NCI-H226 (cell line): ENCODE measurements at regions not wholly inside any gene's neighbourhood (a gene's known extent, or its start where the extent isn't known, plus 50 kb on each side); places are given as distances from the start of the nearest gene placed in this dataset.

Experiments
- DNase-seq: peaks from one replicate; pipeline ENCODE4 v3.0.0-alpha.2; 2015

GRCh38 chr11:112593440-112593839 is 332.8 kb upstream of the PLET1 start:
- no peak for DNase-seq

GRCh38 chr11:112596324-112596723 is 335.7 kb upstream of the PLET1 start:
- DNase-seq, result no peak

- DNase-seq, result no peak
Measured at GRCh38 chr11:112597286-112597790, 336.7 kb upstream of the PLET1 start.

- DNase-seq, result no peak
Measured at GRCh38 chr11:112599265-112599664, 338.6 kb upstream of the PLET1 start.

GRCh38 chr11:112599856-112600533 is 339.3 kb upstream of the PLET1 start:
- no peak for DNase-seq

GRCh38 chr11:112605093-112605666 is 344.5 kb upstream of the PLET1 start:
- no peak for DNase-seq

- DNase-seq, result no peak
Measured at GRCh38 chr11:112606656-112607055, 346.0 kb upstream of the PLET1 start.

- DNase-seq, result no peak
Measured at GRCh38 chr11:112608509-112608908, 347.8 kb upstream of the PLET1 start.

GRCh38 chr11:112610494-112610893 is 349.8 kb upstream of the PLET1 start:
- DNase-seq, result no peak

GRCh38 chr11:112610996-112611750 is 350.0 kb upstream of the NCAM1 start:
- peak; percentile 51 for DNase-seq

- DNase-seq, result no peak
Measured at GRCh38 chr11:112611771-112612170, 349.4 kb upstream of the NCAM1 start.

GRCh38 chr11:112612250-112612849 is 348.9 kb upstream of the NCAM1 start:
- DNase-seq, result no peak

GRCh38 chr11:112613051-112613972 is 347.9 kb upstream of the NCAM1 start:
- DNase-seq, result peak; percentile 91

- no peak for DNase-seq
Measured at GRCh38 chr11:112614605-112615004, 346.6 kb upstream of the NCAM1 start.

GRCh38 chr11:112615238-112615637 is 346.0 kb upstream of the NCAM1 start:
- DNase-seq, result no peak

GRCh38 chr11:112615891-112616290 is 345.3 kb upstream of the NCAM1 start:
- DNase-seq, result no peak

GRCh38 chr11:112616327-112617097 is 344.7 kb upstream of the NCAM1 start:
- no peak for DNase-seq

- no peak for DNase-seq
Measured at GRCh38 chr11:112617098-112617425, 344.2 kb upstream of the NCAM1 start.

GRCh38 chr11:112617977-112618826 is 343.0 kb upstream of the NCAM1 start:
- DNase-seq, result no peak

GRCh38 chr11:112619106-112619505 is 342.1 kb upstream of the NCAM1 start:
- DNase-seq, result no peak
